ENCODE measurements at regions not wholly inside any gene's neighbourhood (a gene's known extent, or its start where the extent isn't known, plus 50 kb on each side); places are given as distances from the start of the nearest gene placed in this dataset.

DNA sequence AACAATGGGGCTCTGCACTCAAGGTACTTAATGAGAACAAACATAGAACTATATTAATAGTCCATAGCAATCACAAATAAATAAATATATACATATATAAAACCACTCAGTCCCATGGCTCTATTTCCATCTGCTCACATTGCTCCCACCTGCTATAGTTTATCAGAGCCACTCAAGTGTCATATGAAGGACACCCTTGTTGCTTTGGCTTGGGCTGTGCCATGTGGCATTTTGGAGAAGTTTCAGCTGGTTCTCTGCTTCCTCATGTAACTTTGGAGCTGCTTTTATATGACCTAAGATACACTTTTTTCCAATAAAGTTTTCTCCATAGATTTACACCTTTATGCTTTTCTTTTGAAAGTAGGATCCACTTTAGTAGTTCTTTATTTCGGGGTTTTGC lies 126.4 kb downstream of the KCNJ2 start:
- TF ChIP-seq EP300 (IDR thresholded peaks at IDR 0.05; ENCODE audit: borderline replicate concordance) (no peak), YY1 (IDR thresholded peaks at IDR 0.05; ENCODE audit: low read depth) (no peak), RAD21 (IDR thresholded peaks at IDR 0.05; ENCODE audit: low read depth) (no peak), NFIC (IDR thresholded peaks at IDR 0.05) (no peak), CREB1 (IDR thresholded peaks at IDR 0.05; ENCODE audit: low read depth) (no peak), TCF12 (IDR thresholded peaks at IDR 0.05; ENCODE audit: low read depth) (no peak)
- TF ChIP-seq, protein P1, sequence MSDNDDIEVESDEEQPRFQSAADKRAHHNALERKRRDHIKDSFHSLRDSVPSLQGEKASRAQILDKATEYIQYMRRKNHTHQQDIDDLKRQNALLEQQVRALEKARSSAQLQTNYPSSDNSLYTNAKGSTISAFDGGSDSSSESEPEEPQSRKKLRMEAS (IDR thresholded peaks at IDR 0.05), result no peak
- TF ChIP-seq, protein P2, sequence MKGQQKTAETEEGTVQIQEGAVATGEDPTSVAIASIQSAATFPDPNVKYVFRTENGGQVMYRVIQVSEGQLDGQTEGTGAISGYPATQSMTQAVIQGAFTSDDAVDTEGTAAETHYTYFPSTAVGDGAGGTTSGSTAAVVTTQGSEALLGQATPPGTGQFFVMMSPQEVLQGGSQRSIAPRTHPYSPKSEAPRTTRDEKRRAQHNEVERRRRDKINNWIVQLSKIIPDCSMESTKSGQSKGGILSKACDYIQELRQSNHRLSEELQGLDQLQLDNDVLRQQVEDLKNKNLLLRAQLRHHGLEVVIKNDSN (IDR thresholded peaks at IDR 0.05), result no peak
- TF ChIP-seq, protein P3, sequence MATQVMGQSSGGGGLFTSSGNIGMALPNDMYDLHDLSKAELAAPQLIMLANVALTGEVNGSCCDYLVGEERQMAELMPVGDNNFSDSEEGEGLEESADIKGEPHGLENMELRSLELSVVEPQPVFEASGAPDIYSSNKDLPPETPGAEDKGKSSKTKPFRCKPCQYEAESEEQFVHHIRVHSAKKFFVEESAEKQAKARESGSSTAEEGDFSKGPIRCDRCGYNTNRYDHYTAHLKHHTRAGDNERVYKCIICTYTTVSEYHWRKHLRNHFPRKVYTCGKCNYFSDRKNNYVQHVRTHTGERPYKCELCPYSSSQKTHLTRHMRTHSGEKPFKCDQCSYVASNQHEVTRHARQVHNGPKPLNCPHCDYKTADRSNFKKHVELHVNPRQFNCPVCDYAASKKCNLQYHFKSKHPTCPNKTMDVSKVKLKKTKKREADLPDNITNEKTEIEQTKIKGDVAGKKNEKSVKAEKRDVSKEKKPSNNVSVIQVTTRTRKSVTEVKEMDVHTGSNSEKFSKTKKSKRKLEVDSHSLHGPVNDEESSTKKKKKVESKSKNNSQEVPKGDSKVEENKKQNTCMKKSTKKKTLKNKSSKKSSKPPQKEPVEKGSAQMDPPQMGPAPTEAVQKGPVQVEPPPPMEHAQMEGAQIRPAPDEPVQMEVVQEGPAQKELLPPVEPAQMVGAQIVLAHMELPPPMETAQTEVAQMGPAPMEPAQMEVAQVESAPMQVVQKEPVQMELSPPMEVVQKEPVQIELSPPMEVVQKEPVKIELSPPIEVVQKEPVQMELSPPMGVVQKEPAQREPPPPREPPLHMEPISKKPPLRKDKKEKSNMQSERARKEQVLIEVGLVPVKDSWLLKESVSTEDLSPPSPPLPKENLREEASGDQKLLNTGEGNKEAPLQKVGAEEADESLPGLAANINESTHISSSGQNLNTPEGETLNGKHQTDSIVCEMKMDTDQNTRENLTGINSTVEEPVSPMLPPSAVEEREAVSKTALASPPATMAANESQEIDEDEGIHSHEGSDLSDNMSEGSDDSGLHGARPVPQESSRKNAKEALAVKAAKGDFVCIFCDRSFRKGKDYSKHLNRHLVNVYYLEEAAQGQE (IDR thresholded peaks at IDR 0.05; ENCODE audit: low read depth), result no peak
